Right lobe of liver (tissue), 6 donors: ENCODE measurements at regions not wholly inside any gene's neighbourhood (a gene's known extent, or its start where the extent isn't known, plus 50 kb on each side); places are given as distances from the start of the nearest gene placed in this dataset.
"Not testable (repeated sequence)": the region's sequence is repeated elsewhere in the genome, so short reads cannot be mapped to it uniquely, and the experiment has no call there.

Experiments
- ATAC-seq, 4 donors: fragments of 200-7000 bp; cut with Tn5 transposase; one replicate each; pipeline ENCODE4 v1.9.1; 2020; ENCODE audit warnings: mild to moderate bottlenecking in 4 of 4, moderate library complexity in 4 of 4
- DNase-seq, 3 donors: peaks; one replicate each; pipeline ENCODE4 v3.0.0-alpha.2; 2020
- H3K27ac ChIP-seq, 3 donors: fragments of 200-600 bp; one replicate each; pipeline ENCODE4 v1.8.0; 2022
- H3K27me3 ChIP-seq, 2 donors: fragments of 200-600 bp; one replicate each; pipeline ENCODE4 v1.8.0; 2022
- H3K36me3 ChIP-seq, 4 donors: fragments of 200-600 bp; sonication (generic) in 1 of 4; one replicate each; pipeline versions ENCODE4 v1.5.1 to v1.8.0; 2017 to 2022; ENCODE audit warnings: control low read depth in 1 of 4
- H3K4me1 ChIP-seq, 4 donors: fragments of 200-600 bp; sonication (generic) in 1 of 4; one replicate each; pipeline versions ENCODE4 v1.5.1 to v1.8.0; 2017 to 2022; ENCODE audit warnings: control low read depth in 1 of 4
- H3K4me3 ChIP-seq, 3 donors: fragments of 200-600 bp; one replicate each; pipeline ENCODE4 v1.8.0; 2022
- H3K9me3 ChIP-seq, 4 donors: fragments of 200-600 bp; sonication (generic) in 1 of 4; one replicate each; pipeline versions ENCODE4 v1.5.1 to v1.8.0; 2017 to 2022; ENCODE audit warnings: control low read depth in 1 of 4
- CTCF ChIP-seq, 4 donors: fragments of 200-600 bp in 3 of 4; fragments of 450-650 bp in 1 of 4; IDR thresholded peaks; one replicate each; pipeline versions ENCODE4 v1.5.1 to v1.8.0; 2016 to 2022; ENCODE audit warnings: antibody characterized with exemption in 4 of 4, mild to moderate bottlenecking in 2 of 4
- POLR2A ChIP-seq: fragments of 450-650 bp; IDR thresholded peaks from one replicate; pipeline ENCODE4 v1.6.1; 2017; ENCODE audit warnings: antibody characterized with exemption, mild to moderate bottlenecking
- WGBS: methylation state at CpG from one replicate; pipeline ENCODE4 v1.1.6; 2018; ENCODE audit warnings: low coverage, low lambda C conversion rate; ENCODE audit not compliant: insufficient coverage; ENCODE audit errors: missing lambda C conversion rate; 5-methylcytosine and 5-hydroxymethylcytosine counted together
- intact Hi-C, 2 donors: fragments of 100-400 bp; cut with DNase I; formaldehyde crosslinking; loops; one replicate each; pipeline versions ENCODE4 v1.11.2 to v1.14.1; 2022
- donor health status: DM: no; HTN: yes; CAD: no.
- donor health status: DM: no; HTN: no; CAD: no.
- donor health status: DM: no; HTN: no; CAD: no.
- donor health status: DM: no; HTN: yes; CAD: no.
- donor health status: DM: no; HTN: yes; CAD: no.

GRCh38 chr5:122612901-122613300, 162.0 kb upstream of the SNX2 start:
- no peak overlapping the region for H3K27ac ChIP-seq
- peaks cover 0 to 2% (median 0%) of the 10 kb centered on the region in 4 donors for H3K9me3 ChIP-seq
- intact Hi-C loops, result no loop called here
- DNase-seq, result no peak
- H3K4me1 ChIP-seq, result no peaks in the 10 kb centered on the region
- H3K36me3 ChIP-seq, result no peaks in the 10 kb centered on the region
- H3K27me3 ChIP-seq, result no peaks in the 10 kb centered on the region
- no peak overlapping the region for H3K4me3 ChIP-seq
- TF ChIP-seq CTCF (IDR thresholded peaks at IDR 0.05) (no peak), POLR2A (no peak)
- ATAC-seq, result no peak
- 78% methylated on average over 3 of the region's 5 CpGs for WGBS

- 25% methylated on average over 1 of the region's 1 CpG for WGBS
- Histone ChIP-seq H3K4me1 (no peaks in the 10 kb centered on the region), H3K36me3 (no peaks in the 10 kb centered on the region), H3K9me3 (no peaks in the 10 kb centered on the region), H3K27me3 (no peaks in the 10 kb centered on the region), H3K4me3 (no peak overlapping the region), H3K27ac (no peak overlapping the region)
- no peak for ATAC-seq
- intact Hi-C loops, result no loop called here
- no peak for TF ChIP-seq POLR2A
- TF ChIP-seq CTCF (IDR thresholded peaks at IDR 0.05), result no peak
- DNase-seq, result no peak
Measured at GRCh38 chr5:122615146-122615545, 159.7 kb upstream of the SNX2 start.

- no peaks in the 10 kb centered on the region for H3K27me3 ChIP-seq
- DNase-seq, result no peak
- no peak for ATAC-seq
- no peak overlapping the region for H3K4me3 ChIP-seq
- H3K36me3 ChIP-seq, result no peaks in the 10 kb centered on the region
- intact Hi-C loops, result no loop called here
- no peaks in the 10 kb centered on the region for H3K9me3 ChIP-seq
- TF ChIP-seq POLR2A (no peak), CTCF (IDR thresholded peaks at IDR 0.05) (no peak)
- no peaks in the 10 kb centered on the region for H3K4me1 ChIP-seq
- no peak overlapping the region for H3K27ac ChIP-seq
Measured at GRCh38 chr5:122615832-122616231, 159.0 kb upstream of the SNX2 start.

- H3K4me3 ChIP-seq, H3K27me3 ChIP-seq, H3K4me1 ChIP-seq, H3K36me3 ChIP-seq, intact Hi-C loops, DNase-seq, ATAC-seq, H3K27ac ChIP-seq, H3K9me3 ChIP-seq: not testable (repeated sequence)
- 77% methylated on average over 5 of the region's 5 CpGs for WGBS
Measured at GRCh38 chr5:122618046-122618445, 156.8 kb upstream of the SNX2 start.

GRCh38 chr5:122620768-122621167, 154.1 kb upstream of the SNX2 start:
- DNase-seq, ATAC-seq, H3K27me3 ChIP-seq, H3K4me1 ChIP-seq, H3K9me3 ChIP-seq, H3K36me3 ChIP-seq, H3K4me3 ChIP-seq, intact Hi-C loops, H3K27ac ChIP-seq: not testable (repeated sequence)
- 91% methylated on average over 4 of the region's 4 CpGs for WGBS

- ATAC-seq, intact Hi-C loops, H3K9me3 ChIP-seq, H3K4me3 ChIP-seq, H3K36me3 ChIP-seq, H3K27me3 ChIP-seq, H3K27ac ChIP-seq, H3K4me1 ChIP-seq, DNase-seq: not testable (repeated sequence)
- 70% methylated on average over 4 of the region's 4 CpGs for WGBS
Measured at GRCh38 chr5:122628714-122629113, 146.2 kb upstream of the SNX2 start.
